HG02642 (cell line): ENCODE measurements at regions not wholly inside any gene's neighbourhood (a gene's known extent, or its start where the extent isn't known, plus 50 kb on each side); places are given as distances from the start of the nearest gene placed in this dataset.

Source experiments
- ATAC-seq: cut with Tn5 transposase; IDR thresholded peaks from one replicate; pipeline ENCODE4 v1.9.1; 2021; ENCODE audit warnings: mild to moderate bottlenecking; ENCODE audit not compliant: unreplicated experiment, poor library complexity

- ATAC-seq = no peak
These were observed 512.3 kb downstream of the MCTP2 start for GRCh38 chr15:94743668-94744067.

GRCh38 chr15:94744080-94744793 lies 512.9 kb downstream of the MCTP2 start:
- ATAC-seq = no peak

- ATAC-seq = no peak
These were observed 514.0 kb downstream of the MCTP2 start for GRCh38 chr15:94745371-94745770.

DNA sequence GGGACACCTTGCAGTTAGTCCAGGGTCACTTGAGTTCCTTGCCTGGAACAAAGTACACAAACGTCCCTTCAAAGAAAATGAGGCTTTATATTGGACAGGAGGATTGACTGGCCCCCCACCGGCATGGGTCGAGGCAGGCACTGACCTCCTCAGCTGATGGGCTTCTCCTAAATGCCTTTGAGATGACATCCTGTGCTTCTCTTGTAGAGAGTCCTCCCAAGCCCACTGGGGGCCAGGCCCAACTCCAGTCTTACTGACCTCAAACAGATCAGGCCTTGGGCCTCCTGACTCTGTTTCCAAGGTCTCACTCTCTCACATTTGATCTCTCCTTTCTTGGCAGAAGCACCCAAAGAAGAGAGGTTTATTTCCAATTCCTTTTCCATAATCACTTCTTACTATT lies 516.1 kb downstream of the MCTP2 start:
- ATAC-seq = no peak

- ATAC-seq = peak; percentile 84
These were observed 518.7 kb downstream of the MCTP2 start for GRCh38 chr15:94749811-94750617.

GRCh38 chr15:94760348-94760747 lies 529.0 kb downstream of the MCTP2 start:
- no peak for ATAC-seq

GRCh38 chr15:94761574-94761973 lies 530.2 kb downstream of the MCTP2 start:
- ATAC-seq = no peak

DNA sequence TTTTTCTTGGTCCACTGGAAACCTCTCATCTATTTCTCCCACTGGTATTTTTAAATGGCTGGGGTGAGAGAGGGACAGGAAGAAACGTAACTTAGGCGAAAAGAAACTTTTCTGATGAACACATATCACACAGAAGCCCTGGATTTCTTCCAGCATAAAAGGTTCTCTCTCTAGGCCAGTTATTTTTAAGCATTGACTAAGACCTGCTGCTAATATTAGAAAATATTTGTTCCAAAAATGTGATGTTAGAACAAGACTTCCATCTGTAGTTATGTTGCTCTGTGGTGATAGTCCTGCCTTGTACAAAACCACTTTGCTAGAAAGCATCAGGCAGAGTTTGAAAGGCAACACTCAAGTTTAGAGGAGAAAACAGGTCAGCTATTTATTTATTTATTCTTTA lies 537.7 kb downstream of the MCTP2 start:
- no peak for ATAC-seq

DNA sequence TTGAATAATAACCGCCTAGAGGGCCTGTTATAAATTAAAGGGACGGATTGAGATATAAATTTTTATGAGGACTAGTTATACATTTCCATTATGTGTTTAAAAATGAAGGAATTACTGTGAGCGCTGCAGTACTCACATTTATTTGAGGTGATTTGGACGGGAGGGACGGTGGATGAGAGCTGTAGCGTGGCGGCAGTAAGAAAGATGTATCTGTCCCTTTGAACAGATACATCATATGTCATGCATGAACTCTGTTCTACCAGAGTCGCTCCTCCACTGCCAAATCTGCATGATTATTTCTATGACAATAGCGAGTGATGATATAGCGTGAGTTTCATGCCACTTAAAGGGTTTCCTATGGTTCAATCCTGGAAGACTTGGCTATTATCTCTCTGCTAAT lies 538.8 kb downstream of the MCTP2 start:
- ATAC-seq = no peak

DNA sequence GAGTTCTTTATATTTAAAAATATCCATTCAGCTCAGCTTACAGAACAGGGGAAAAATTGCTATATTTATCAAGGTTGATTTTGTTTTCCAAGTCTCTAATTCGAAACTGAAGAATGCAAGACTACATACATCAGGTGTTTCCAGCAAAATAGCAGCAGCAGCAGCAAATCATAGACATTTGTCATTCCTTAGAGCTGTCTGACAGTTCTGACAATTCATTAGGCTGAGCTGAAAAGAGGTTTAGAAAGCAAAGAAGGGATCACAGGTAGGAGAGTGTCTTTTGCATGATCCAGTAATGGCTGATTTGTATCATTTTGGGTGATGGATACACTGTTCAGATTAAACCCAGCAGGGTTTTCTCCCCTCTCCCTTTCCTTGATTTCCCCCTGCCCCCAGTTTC lies 545.7 kb downstream of the MCTP2 start:
- no peak for ATAC-seq

- ATAC-seq = no peak
These were observed 547.5 kb downstream of the MCTP2 start for GRCh38 chr15:94778840-94779239.

DNA sequence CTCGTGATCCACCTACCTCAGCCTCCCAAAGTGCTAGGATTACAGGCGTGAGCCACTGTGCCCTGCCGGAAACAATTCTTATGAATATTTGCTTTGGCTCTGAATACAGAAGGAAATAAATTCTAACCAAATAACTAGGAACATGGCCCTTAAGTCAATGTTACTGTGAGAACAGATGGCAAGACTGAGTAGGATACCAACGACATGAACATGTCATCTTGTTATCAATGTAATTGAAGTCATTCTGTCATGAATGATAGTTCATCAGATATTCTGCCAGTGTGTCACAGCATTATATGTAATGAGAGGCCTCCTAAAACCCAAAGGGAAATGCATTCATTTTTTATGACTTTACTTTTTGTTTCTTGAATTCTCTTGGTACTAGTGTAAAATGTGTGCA lies 548.8 kb downstream of the MCTP2 start:
- no peak for ATAC-seq

- no peak for ATAC-seq
These were observed 553.7 kb downstream of the MCTP2 start for GRCh38 chr15:94785091-94785490.

DNA sequence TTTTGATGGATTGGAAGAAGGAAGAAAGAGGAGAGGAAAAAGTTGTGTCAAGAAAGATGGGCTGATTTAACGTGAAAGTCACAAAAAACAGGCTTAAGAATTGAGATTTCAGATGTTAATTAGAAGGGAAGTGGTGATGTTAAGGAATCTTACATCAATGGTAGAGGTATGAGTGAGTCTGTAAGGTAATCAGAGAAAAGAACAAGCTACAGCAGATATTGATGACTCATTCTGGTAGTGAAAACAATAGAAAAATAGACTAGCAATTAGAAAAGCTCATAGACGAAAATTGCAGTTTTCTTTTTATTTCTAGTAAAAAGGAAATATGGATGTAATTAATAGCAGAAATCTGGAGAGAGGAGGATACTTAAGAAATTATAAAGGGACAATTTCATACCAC lies 559.6 kb downstream of the MCTP2 start:
- no peak for ATAC-seq

GRCh38 chr15:94791510-94791909 lies 560.1 kb downstream of the MCTP2 start:
- no peak for ATAC-seq

DNA sequence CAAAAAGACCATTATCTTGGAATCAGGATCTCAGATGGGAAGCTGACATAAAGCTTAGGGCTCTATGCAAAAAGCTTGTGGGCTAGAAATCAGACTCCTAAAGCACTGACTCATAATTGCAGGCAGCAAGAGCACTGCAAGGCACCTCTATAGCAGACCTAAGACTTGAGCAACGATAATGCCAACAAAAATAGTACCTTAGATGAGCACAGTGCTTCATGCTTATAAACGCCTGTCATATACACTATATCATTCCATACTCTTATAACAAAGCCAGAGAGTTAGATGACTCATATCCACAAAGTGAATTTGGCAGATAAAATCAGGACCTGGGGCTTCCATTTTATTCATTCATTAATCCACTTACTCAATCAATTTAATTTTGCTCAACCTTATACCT lies 560.8 kb downstream of the MCTP2 start:
- ATAC-seq = no peak

DNA sequence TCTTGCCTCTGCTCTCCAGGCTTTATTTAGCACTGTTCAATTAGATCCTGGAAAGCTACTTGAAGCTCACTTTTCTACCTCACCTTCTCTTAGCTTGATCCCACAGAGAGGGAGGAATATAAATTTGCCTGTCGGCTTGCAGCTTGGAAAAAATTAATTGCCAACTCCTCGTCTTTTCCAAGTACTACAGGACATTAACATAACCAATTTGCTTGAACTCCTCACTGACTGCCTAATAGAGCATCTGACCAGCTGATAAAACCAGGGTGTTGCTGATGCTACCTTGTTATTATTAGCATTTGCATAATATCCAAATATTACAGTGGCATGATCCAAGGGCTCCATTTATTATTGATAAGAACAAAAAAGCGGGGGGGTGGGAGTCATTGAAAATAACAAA lies 561.8 kb downstream of the MCTP2 start:
- ATAC-seq = no peak

DNA sequence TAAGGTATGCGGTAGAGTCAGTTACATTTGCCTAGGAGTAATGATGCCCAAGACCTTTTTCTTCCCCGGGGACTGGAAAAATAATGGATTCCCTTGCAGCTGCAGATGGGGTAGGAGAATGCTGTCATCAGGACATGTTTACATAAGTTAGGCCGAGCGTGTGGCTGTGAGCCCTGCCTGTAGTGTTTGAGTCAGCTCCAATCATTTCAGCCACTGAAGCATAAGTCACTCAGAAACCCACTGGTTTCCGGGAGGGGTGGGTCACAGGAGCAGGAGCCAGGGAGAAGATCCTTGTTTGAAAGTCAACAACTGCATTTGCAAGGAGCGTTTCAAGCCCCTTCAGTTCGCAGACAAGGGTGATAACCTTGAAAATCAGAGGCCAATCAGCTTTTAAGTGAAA lies 562.3 kb downstream of the MCTP2 start:
- no peak for ATAC-seq

DNA sequence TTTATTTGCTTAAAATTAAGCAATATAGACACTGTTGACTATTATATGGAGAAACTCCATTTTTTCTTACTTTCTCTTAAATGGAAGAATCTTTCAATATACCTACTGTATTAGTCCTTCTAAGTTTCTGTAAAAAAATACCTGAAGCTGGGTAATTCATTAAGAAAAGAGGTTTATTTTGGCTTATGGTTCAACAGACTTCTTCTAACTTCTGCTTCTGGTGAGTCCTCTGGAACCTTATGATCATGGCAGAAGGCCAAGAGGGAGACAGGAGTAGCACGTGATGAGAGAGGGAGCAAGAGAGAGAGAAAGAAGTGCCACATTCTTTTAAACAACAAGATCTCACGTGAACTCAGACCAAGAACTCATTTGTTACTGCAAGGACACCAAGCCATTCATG lies 573.3 kb downstream of the MCTP2 start:
- no peak for ATAC-seq

- no peak for ATAC-seq
These were observed 583.9 kb downstream of the MCTP2 start for GRCh38 chr15:94815110-94815731.

- ATAC-seq = no peak
These were observed 584.6 kb downstream of the MCTP2 start for GRCh38 chr15:94815914-94816313.
